C4-2B (cell line): ENCODE measurements at regions not wholly inside any gene's neighbourhood (a gene's known extent, or its start where the extent isn't known, plus 50 kb on each side); places are given as distances from the start of the nearest gene placed in this dataset.

Experiments used
- CTCF ChIP-seq: fragments of 450-650 bp; conservative IDR thresholded peaks from 2 replicates; pipeline ENCODE4 v1.5.1; 2017; ENCODE audit warnings: mild to moderate bottlenecking
- ZFX ChIP-seq: fragments of 450-650 bp; IDR thresholded peaks from 2 replicates; pipeline ENCODE4 v1.6.1; 2017

- no peak for TF ChIP-seq CTCF
- TF ChIP-seq ZFX: no peak
Measured at GRCh38 chr3:135452881-135453280, 512.6 kb upstream of the PPP2R3A start.
